ENCODE measurements at regions not wholly inside any gene's neighbourhood (a gene's known extent, or its start where the extent isn't known, plus 50 kb on each side); places are given as distances from the start of the nearest gene placed in this dataset.
A peak's percentile ranks its signal among the peaks of the same experiment; 100 is the strongest.

DNA sequence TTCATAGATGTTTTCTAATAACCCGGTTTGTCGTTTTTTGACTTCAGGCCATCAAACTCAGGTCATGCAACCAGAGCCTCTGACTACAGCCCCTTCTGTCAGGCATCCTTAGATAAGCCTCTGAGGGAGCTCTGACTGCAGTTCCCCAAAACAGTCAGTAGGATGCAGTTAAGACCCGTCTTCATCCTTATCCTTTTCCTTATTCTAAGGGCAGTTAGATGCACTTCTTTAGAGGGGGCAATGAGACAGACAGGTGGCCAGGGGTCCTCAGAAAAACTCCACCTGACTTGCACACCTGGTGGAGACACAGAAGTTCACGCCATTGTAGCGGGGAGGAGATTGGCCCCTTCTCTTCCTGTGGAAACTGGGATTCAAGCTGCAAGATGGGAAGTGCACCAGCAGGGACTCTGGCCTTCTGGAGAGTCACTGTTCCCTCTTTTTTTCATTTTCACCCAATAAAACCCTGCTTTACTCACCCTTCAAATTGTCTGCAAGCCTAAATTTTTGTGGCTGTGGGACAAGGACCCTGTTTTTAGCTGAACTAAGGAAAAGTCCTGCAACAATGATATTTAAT, 104.8 kb upstream of the TFPI start:
- TF ChIP-seq, protein P1, sequence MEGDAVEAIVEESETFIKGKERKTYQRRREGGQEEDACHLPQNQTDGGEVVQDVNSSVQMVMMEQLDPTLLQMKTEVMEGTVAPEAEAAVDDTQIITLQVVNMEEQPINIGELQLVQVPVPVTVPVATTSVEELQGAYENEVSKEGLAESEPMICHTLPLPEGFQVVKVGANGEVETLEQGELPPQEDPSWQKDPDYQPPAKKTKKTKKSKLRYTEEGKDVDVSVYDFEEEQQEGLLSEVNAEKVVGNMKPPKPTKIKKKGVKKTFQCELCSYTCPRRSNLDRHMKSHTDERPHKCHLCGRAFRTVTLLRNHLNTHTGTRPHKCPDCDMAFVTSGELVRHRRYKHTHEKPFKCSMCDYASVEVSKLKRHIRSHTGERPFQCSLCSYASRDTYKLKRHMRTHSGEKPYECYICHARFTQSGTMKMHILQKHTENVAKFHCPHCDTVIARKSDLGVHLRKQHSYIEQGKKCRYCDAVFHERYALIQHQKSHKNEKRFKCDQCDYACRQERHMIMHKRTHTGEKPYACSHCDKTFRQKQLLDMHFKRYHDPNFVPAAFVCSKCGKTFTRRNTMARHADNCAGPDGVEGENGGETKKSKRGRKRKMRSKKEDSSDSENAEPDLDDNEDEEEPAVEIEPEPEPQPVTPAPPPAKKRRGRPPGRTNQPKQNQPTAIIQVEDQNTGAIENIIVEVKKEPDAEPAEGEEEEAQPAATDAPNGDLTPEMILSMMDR (conservative IDR thresholded peaks at IDR 0.05; ENCODE audit: low read length): 0 out of 2 replicates have a peak, but pooled peaks have one; percentile 12
- no peak for TF ChIP-seq EZH2phosphoT487 (IDR thresholded peaks at IDR 0.05; ENCODE audit: borderline replicate concordance, low read depth, low read length)

Data from OCI-LY7 (cell line).